Astrocyte of the cerebellum (primary cell): ENCODE measurements at regions not wholly inside any gene's neighbourhood (a gene's known extent, or its start where the extent isn't known, plus 50 kb on each side); places are given as distances from the start of the nearest gene placed in this dataset.

Experiments
- DNase-seq: peaks from one replicate; pipeline ENCODE4 v3.0.0-alpha.2; 2011; ENCODE audit warnings: low read depth
- H3K4me3 ChIP-seq: 2 replicates; pipeline ENCODE4 v1.5.1; 2011; ENCODE audit warnings: mild to moderate bottlenecking, low read depth, low read length, moderate library complexity
- in situ Hi-C: cut with HindIII; loops from 2 replicates; pipeline ENCODE4 v1.10.0; 2017; ENCODE audit warnings: low sequenced_read_pairs
- TF ChIP-seq, protein P1 (sequence below): IDR thresholded peaks from 2 replicates; pipeline ENCODE4 v1.5.1; 2012; ENCODE audit warnings: low read length, low read depth, moderate library complexity, mild to moderate bottlenecking; ENCODE audit errors: missing control alignments

DNA sequence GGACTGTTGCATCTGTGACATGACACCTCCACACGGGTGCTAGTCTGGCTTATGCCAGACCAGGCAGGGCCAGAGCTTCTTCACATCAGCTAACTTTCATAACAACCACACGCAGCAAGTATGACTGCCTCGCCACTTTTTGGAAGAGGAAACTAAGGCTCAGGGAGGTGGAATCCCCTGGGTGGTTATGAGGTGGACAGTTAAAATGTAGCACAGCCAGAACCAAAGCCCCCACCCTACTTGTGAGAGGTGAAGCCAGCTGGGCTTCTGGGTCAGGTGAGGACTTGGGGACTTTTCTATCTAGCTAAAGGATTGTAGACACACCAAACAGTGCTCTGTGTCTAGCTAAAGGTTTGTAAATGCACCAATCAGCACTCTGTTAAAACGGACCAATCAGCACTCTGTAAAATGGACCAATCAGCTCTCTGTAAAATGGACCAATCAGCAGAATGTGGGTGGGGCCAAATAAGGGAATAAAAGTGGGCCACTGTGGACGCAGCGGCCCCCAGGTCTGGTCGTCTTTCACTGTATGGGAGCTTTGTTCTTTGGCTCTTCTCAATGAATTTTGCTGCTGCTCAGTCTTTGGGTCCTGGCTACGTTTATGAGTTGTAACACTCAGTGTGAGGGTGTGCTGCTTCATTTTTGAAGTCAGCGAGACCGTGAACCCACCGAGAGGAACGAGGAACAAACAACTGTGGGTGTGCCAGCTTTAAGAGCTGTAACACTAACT is 171.0 kb downstream of the PTPN20 start:
- in situ Hi-C loops = no loop called here
- H3K4me3 ChIP-seq = no peak overlapping the region
- TF ChIP-seq, protein P1, sequence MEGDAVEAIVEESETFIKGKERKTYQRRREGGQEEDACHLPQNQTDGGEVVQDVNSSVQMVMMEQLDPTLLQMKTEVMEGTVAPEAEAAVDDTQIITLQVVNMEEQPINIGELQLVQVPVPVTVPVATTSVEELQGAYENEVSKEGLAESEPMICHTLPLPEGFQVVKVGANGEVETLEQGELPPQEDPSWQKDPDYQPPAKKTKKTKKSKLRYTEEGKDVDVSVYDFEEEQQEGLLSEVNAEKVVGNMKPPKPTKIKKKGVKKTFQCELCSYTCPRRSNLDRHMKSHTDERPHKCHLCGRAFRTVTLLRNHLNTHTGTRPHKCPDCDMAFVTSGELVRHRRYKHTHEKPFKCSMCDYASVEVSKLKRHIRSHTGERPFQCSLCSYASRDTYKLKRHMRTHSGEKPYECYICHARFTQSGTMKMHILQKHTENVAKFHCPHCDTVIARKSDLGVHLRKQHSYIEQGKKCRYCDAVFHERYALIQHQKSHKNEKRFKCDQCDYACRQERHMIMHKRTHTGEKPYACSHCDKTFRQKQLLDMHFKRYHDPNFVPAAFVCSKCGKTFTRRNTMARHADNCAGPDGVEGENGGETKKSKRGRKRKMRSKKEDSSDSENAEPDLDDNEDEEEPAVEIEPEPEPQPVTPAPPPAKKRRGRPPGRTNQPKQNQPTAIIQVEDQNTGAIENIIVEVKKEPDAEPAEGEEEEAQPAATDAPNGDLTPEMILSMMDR = no peak
- DNase-seq = no peak

DNA sequence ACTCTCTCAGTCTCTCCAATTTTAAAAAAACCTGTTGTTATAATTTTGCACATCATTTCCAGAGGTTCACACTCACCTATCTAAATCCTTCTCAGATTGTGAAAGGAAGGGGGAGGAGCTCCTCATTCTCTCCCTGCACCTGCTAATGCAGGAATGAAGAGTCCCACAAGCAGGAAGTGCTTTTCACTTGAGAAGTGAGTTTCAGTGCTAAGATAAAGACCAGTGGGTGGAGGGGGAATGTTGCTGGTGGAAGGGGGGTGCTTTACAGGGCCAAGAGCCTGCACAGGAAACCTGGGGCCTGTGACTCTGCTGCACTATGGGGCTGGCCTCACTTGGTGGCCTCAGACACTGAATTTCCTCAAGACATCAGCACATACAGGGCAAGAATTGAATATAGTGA is 176.4 kb downstream of the PTPN20 start:
- in situ Hi-C loops = no loop called here
- no peak for DNase-seq
- H3K4me3 ChIP-seq = no peak overlapping the region
- TF ChIP-seq, protein P1 = no peak

DNA sequence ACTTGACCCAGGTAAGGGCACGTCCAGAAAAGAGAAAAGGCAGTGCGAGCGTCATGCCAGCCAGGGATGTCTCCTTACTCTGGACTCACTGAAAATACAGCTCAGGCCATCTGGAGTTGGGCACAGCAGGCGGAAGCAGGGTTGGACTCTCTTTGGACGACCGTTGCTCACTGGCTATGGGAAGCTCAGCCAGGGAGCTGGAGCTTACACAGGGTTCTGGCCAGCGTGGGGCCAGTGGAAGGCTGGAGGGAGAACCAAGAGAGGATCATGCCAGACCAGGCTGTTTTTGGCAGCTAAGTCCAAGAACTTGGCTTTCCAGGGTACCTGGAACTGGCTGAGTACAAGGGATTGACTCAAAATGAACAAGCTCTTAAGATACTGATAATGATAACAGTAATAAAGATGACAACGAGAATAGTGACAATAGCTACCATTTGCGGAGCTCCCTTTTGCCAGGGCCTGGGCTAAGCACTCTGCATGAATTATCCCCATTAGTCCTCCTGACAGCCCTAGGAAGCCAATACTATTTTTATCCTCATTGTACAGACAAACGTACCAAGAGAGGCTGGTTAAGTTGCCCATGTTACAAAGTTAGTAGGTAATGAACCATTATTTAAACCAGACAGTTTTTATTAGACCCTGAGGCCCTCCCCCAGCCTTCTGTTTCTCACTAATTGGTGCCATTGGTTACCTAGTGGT is 177.6 kb downstream of the PTPN20 start:
- in situ Hi-C loops = no loop called here
- TF ChIP-seq, protein P1 = no peak

DNA sequence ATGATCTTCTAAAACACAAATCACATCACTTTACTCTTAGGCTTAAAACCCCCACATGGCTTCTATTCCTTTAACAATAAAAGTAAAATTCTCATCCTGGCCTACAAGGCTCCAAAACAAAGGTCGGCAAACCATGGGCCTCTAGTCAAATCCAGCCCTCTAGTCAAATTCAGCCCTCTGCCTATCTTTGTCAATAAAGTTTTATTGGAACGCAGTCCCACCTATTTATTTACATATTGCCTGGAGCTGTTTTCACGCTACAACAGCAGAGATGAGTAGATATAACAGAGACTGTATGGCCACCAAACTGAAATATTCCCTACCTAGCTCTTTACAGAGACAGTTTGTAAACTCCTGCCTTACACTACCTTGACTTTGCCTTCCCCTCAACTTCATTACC is 178.8 kb downstream of the PTPN20 start:
- TF ChIP-seq, protein P1 = no peak
- no peak overlapping the region for H3K4me3 ChIP-seq
- in situ Hi-C loops = no loop called here
- no peak for DNase-seq

More for the DNA sequence above, 177.6 kb downstream of the PTPN20 start:
- no peak for DNase-seq
- no peak overlapping the region for H3K4me3 ChIP-seq

DNA sequence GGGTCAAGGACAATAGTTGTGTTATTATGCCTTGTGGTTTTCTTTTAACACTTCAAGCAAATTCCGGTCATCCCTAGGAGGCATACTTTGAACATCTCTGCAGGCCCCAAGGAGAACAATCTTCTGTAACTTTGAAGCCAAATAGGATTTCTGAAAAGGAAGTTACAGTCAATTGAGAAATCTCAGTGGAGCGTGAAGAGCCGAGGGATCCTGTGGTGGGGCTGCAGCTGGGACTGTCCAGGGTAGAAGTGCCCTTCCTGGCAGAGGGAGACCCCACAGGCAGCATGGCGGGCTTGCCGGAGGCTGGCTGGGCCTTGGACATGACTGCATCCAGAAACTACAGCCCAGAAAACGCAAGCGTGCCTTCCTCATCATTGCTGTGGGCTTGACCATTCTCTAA is 179.7 kb downstream of the PTPN20 start:
- in situ Hi-C loops = no loop called here
- no peak overlapping the region for H3K4me3 ChIP-seq
- TF ChIP-seq, protein P1 = no peak
- DNase-seq = peak; percentile 34

DNA sequence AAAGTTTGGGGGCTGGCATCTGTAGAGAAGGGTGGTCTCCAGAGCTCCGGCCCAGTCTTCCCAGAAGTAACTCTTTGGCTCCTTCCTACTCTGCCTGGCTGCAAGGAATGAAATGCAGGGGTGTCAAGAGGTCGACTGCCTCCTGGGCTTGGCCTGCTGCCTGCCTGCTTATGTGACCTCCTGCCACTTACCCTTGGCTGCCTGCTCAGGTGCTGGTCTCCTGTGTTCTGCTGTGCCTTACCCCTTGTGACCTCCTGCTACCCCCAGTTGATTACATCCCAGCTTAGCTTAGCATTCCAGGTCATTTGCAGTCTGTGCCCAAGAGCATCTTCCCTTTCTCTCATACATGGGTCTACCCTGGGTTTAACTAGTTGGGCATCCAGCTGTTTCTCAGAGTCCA is 180.2 kb downstream of the PTPN20 start:
- DNase-seq = no peak
- TF ChIP-seq, protein P1 = no peak
- H3K4me3 ChIP-seq = no peak overlapping the region
- in situ Hi-C loops = no loop called here
